GM12865 (cell line): ENCODE measurements at regions not wholly inside any gene's neighbourhood (a gene's known extent, or its start where the extent isn't known, plus 50 kb on each side); places are given as distances from the start of the nearest gene placed in this dataset.
"Not testable (repeated sequence)": the region's sequence is repeated elsewhere in the genome, so short reads cannot be mapped to it uniquely, and the experiment has no call there.

ENCODE experiments used
- DNase-seq: peaks from one replicate; pipeline ENCODE4 v3.0.0; 2010; ENCODE audit warnings: low read depth
- H3K4me3 ChIP-seq: 2 replicates; pipeline ENCODE4 v1.5.1; 2011; ENCODE audit warnings: mild to moderate bottlenecking, low read depth, low read length, control low read depth
- CTCF ChIP-seq: IDR thresholded peaks from 2 replicates; pipeline ENCODE4 v1.5.1; 2011; ENCODE audit warnings: low read length, control low read depth, low read depth, inconsistent platforms; ENCODE audit not compliant: insufficient read depth; ENCODE audit errors: missing control alignments

GRCh38 chr22:47406180-47406834 is 643.9 kb downstream of the TBC1D22A start:
- DNase-seq = no peak
- no peak overlapping the region for H3K4me3 ChIP-seq
- TF ChIP-seq CTCF = no peak

GRCh38 chr22:47405222-47405621 is 642.8 kb downstream of the TBC1D22A start:
- not testable (repeated sequence) for DNase-seq, H3K4me3 ChIP-seq

- TF ChIP-seq CTCF = no peak
- H3K4me3 ChIP-seq = no peak overlapping the region
- no peak for DNase-seq
These were observed 640.6 kb downstream of the TBC1D22A start for GRCh38 chr22:47402876-47403525.

GRCh38 chr22:47401976-47402770 is 639.7 kb downstream of the TBC1D22A start:
- no peak for DNase-seq
- TF ChIP-seq CTCF = no peak
- H3K4me3 ChIP-seq = no peak overlapping the region

- DNase-seq = no peak
- TF ChIP-seq CTCF = no peak
- no peak overlapping the region for H3K4me3 ChIP-seq
These were observed 639.1 kb downstream of the TBC1D22A start for GRCh38 chr22:47401592-47401898.

GRCh38 chr22:47400701-47401591 is 638.5 kb downstream of the TBC1D22A start:
- no peak overlapping the region for H3K4me3 ChIP-seq
- TF ChIP-seq CTCF = no peak
- no peak for DNase-seq

- H3K4me3 ChIP-seq, DNase-seq: not testable (repeated sequence)
These were observed 637.7 kb downstream of the TBC1D22A start for GRCh38 chr22:47400131-47400530.
